Heart left ventricle (tissue), 16 donors: ENCODE measurements at regions not wholly inside any gene's neighbourhood (a gene's known extent, or its start where the extent isn't known, plus 50 kb on each side); places are given as distances from the start of the nearest gene placed in this dataset.
A peak's percentile ranks its signal among the peaks of the same experiment; 100 is the strongest.

Source experiments
- ATAC-seq, 4 donors: fragments of 200-7000 bp; cut with Tn5 transposase; one replicate each; pipeline ENCODE4 v1.9.1; 2020 to 2022; ENCODE audit warnings: moderate library complexity in 4 of 4, mild to moderate bottlenecking in 3 of 4, moderate number of reproducible peaks in 1 of 4
- DNase-seq, 5 donors: peaks; one replicate each; pipeline ENCODE4 v3.0.0-alpha.2; 2020
- H3K27ac ChIP-seq, 12 donors: fragments of 200-600 bp; sonication (generic) in 4 of 12; one replicate each; pipeline versions ENCODE4 v1.5.0 to v1.8.0; 2016 to 2022; ENCODE audit warnings: mild to moderate bottlenecking in 2 of 12
- H3K27me3 ChIP-seq, 9 donors: fragments of 200-600 bp; sonication (generic) in 2 of 9; one replicate each; pipeline versions ENCODE4 v1.5.1 to v1.8.0; 2016 to 2022; ENCODE audit warnings: mild to moderate bottlenecking in 3 of 9
- H3K36me3 ChIP-seq, 9 donors: fragments of 200-600 bp; sonication (generic) in 2 of 9; one replicate each; pipeline versions ENCODE4 v1.5.0 to v1.8.0; 2018 to 2022; ENCODE audit warnings: mild to moderate bottlenecking in 2 of 9
- H3K4me1 ChIP-seq, 12 donors: fragments of 200-600 bp; sonication (generic) in 4 of 12; one replicate each; pipeline versions ENCODE4 v1.5.0 to v1.8.0; 2016 to 2022; ENCODE audit warnings: mild to moderate bottlenecking in 3 of 12
- H3K4me3 ChIP-seq, 12 donors: fragments of 200-600 bp; sonication (generic) in 4 of 12; one replicate each; pipeline versions ENCODE4 v1.5.0 to v1.8.0; 2017 to 2022; ENCODE audit warnings: mild to moderate bottlenecking in 9 of 12, moderate library complexity in 4 of 12
- H3K9me3 ChIP-seq, 12 donors: fragments of 200-600 bp; sonication (generic) in 4 of 12; one replicate each; pipeline versions ENCODE4 v1.5.0 to v1.8.0; 2016 to 2022; ENCODE audit warnings: mild to moderate bottlenecking in 1 of 12
- POLR2A ChIP-seq, 2 donors: fragments of 450-650 bp; IDR thresholded peaks; one replicate each; pipeline ENCODE4 v1.6.1; 2017; ENCODE audit warnings: antibody characterized with exemption in 2 of 2, mild to moderate bottlenecking in 2 of 2, moderate library complexity in 2 of 2
- WGBS, 4 donors: extraction: QIAGEN DNeasy Blood & Tissue Kit in 2 of 4; methylation state at CpG; one replicate each; pipeline versions ENCODE4 v1.1.5 to v1.1.7; 2013 to 2018; 5-methylcytosine and 5-hydroxymethylcytosine counted together
- intact Hi-C, 10 donors: fragments of 100-400 bp; cut with DNase I; formaldehyde crosslinking; loops; one replicate each; pipeline versions ENCODE4 v1.11.1 to v1.14.2; 2022
- TF ChIP-seq, protein P1 (sequence below), 12 donors: fragments of 200-600 bp; sonication (generic) in 4 of 12; IDR thresholded peaks; one replicate each; pipeline versions ENCODE4 v1.5.0 to v1.8.0; 2018 to 2022; ENCODE audit warnings: antibody characterized with exemption in 12 of 12, mild to moderate bottlenecking in 5 of 12
- donor health status: ischemic (EF 13 %, LVEDD 7.1; RV severe dilation, severe dysfunction).
- donor health status: healthy with polysubstance abuse.
- donor health status: DM: no; HTN: yes; CAD: no.
- donor health status: DM: no; HTN: no; CAD: no.
- donor health status: ischemic (EF 25% LVEDD 6.9; RV normal size, moderate dysfunction).
- donor health status: ischemic (EF 25% LVEDD 5.7; RV mildly dilated, moderate dysfunction).
- donor health status: healthy.
- donor health status: DM: yes; HTN: yes; CAD: no.
- donor health status: ischemic (EF 35%, LVEDD 5.7; RV mildly dilated, moderate dysfunction).
- donor health status: nonischemic (EF 11% LVEDD 7.7; RV severe dilation, severe dysfunction).
- donor health status: DM: yes; HTN: yes; CAD: no.
- donor health status: PGD.
- donor health status: ischemic (EF 29% LVEDD 5.4; RV normal size, mild dysfunction).
- donor health status: nonischemic (EF 23%, LVEDD 6.1; RV moderate dilation, normal function).

- TF ChIP-seq, protein P1, sequence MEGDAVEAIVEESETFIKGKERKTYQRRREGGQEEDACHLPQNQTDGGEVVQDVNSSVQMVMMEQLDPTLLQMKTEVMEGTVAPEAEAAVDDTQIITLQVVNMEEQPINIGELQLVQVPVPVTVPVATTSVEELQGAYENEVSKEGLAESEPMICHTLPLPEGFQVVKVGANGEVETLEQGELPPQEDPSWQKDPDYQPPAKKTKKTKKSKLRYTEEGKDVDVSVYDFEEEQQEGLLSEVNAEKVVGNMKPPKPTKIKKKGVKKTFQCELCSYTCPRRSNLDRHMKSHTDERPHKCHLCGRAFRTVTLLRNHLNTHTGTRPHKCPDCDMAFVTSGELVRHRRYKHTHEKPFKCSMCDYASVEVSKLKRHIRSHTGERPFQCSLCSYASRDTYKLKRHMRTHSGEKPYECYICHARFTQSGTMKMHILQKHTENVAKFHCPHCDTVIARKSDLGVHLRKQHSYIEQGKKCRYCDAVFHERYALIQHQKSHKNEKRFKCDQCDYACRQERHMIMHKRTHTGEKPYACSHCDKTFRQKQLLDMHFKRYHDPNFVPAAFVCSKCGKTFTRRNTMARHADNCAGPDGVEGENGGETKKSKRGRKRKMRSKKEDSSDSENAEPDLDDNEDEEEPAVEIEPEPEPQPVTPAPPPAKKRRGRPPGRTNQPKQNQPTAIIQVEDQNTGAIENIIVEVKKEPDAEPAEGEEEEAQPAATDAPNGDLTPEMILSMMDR (IDR thresholded peaks at IDR 0.05): no peak
- TF ChIP-seq POLR2A (IDR thresholded peaks at IDR 0.05): no peak
- ATAC-seq (peak in 1 of 4 donors; percentile 49), DNase-seq (no peak)
- Histone ChIP-seq H3K27me3 (no peaks in the 10 kb centered on the region), H3K36me3 (no peaks in the 10 kb centered on the region), H3K4me3 (no peak overlapping the region), H3K9me3 (peaks cover 0 to 5% (median 0%) of the 10 kb centered on the region in 12 donors), H3K27ac (peak overlapping the region in 1 of 12 donors; percentile 46), H3K4me1 (no peaks in the 10 kb centered on the region)
- intact Hi-C loops: no loop called here
- WGBS, 4 donors: 43 to 56% (median 49%) methylated on average over 9 of the region's 9 CpGs
Measured at GRCh38 chr4:188408244-188409030, 269.2 kb downstream of the TRIML1 start.

- intact Hi-C loops: no loop called here
- no peaks in the 10 kb centered on the region for H3K36me3 ChIP-seq
- WGBS, 4 donors: 90 to 95% (median 94%) methylated on average over 6 of the region's 6 CpGs
Measured at GRCh38 chr4:188409851-188410250, 270.6 kb downstream of the TRIML1 start.

DNA sequence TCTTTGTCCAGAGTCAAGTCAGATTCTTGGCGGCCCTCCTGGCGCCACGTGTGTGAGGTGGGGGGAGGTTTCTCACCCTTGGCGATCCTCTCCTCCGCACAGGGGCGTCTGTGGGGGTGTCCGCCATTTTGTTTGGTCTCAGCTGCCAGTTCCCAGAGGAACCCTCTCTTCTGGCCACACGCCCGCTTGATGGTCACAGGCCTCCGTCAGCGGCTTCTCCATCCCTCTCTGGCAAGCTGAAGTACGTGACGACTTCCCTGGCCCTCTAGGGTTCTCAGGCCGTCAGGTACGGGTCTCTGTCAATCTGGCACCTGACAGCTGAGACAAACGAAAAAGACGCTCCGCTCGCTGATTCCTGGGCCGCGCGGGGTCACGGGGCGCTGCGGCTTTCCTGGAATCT, 272.6 kb downstream of the TRIML1 start:
- peak overlapping the region in 1 of 12 donors; percentile 34 for H3K4me3 ChIP-seq
- H3K4me1 ChIP-seq: no peaks in the 10 kb centered on the region
- TF ChIP-seq POLR2A (IDR thresholded peaks at IDR 0.05): no peak
- TF ChIP-seq, protein P1 (IDR thresholded peaks at IDR 0.05): no peak
- intact Hi-C loops: no loop called here
- no peaks in the 10 kb centered on the region for H3K27me3 ChIP-seq
- no peak overlapping the region for H3K27ac ChIP-seq
- WGBS, 4 donors: 87 to 92% (median 90%) methylated on average over 25 of the region's 25 CpGs
- no peak for DNase-seq
- peaks cover 0 to under 1% (median 0%) of the 10 kb centered on the region in 12 donors for H3K9me3 ChIP-seq
- H3K36me3 ChIP-seq: no peaks in the 10 kb centered on the region
- ATAC-seq: no peak

More at GRCh38 chr4:188409851-188410250, 270.6 kb downstream of the TRIML1 start:
- Histone ChIP-seq H3K4me3 (no peak overlapping the region), H3K4me1 (no peaks in the 10 kb centered on the region), H3K9me3 (peaks cover 0 to 5% (median 0%) of the 10 kb centered on the region in 12 donors), H3K27ac (no peak overlapping the region), H3K27me3 (no peaks in the 10 kb centered on the region)
- no peak for DNase-seq
- TF ChIP-seq, protein P1 (IDR thresholded peaks at IDR 0.05): no peak
- no peak for TF ChIP-seq POLR2A (IDR thresholded peaks at IDR 0.05)
- ATAC-seq: no peak

- H3K36me3 ChIP-seq: no peaks in the 10 kb centered on the region
- H3K4me3 ChIP-seq: no peak overlapping the region
- ATAC-seq (no peak), DNase-seq (no peak)
- H3K4me1 ChIP-seq: no peaks in the 10 kb centered on the region
- TF ChIP-seq, protein P1 (IDR thresholded peaks at IDR 0.05): no peak
- TF ChIP-seq POLR2A (IDR thresholded peaks at IDR 0.05): no peak
- H3K27ac ChIP-seq: no peak overlapping the region
- no peaks in the 10 kb centered on the region for H3K9me3 ChIP-seq
- intact Hi-C loops: no loop called here
- 88 to 97% (median 95%) methylated on average over 13 of the region's 13 CpGs for WGBS, 4 donors
- no peaks in the 10 kb centered on the region for H3K27me3 ChIP-seq
Measured at GRCh38 chr4:188412499-188412898, 273.3 kb downstream of the TRIML1 start.
